ENCODE measurements at regions not wholly inside any gene's neighbourhood (a gene's known extent, or its start where the extent isn't known, plus 50 kb on each side); places are given as distances from the start of the nearest gene placed in this dataset.

DNA sequence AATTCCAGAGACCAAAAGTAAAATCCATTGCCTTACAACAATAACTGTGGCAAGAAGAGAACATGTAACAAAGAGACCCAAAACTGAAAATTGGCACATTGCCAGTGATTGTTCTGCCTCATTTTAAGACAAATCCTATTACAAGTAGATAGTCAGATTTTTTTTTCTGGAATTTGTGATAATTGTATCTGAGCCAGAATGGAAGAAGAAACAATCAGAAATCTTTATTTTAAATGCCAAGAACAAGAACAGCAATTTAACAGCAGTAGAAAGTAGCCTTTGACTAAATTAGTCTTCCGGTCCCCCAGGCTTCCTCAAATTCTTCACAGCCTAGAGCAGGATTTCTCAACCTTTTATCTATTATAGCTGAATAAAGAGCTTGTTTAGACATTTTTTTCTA is 106.7 kb upstream of the PTPN3 start:
- H3K36me3 ChIP-seq: no peaks in the 10 kb centered on the region
- TF ChIP-seq EP300 (IDR thresholded peaks at IDR 0.05) (no peak), POLR2A (IDR thresholded peaks at IDR 0.05) (no peak), POLR2AphosphoS5 (IDR thresholded peaks at IDR 0.05) (no peak)
- TF ChIP-seq, protein P1, sequence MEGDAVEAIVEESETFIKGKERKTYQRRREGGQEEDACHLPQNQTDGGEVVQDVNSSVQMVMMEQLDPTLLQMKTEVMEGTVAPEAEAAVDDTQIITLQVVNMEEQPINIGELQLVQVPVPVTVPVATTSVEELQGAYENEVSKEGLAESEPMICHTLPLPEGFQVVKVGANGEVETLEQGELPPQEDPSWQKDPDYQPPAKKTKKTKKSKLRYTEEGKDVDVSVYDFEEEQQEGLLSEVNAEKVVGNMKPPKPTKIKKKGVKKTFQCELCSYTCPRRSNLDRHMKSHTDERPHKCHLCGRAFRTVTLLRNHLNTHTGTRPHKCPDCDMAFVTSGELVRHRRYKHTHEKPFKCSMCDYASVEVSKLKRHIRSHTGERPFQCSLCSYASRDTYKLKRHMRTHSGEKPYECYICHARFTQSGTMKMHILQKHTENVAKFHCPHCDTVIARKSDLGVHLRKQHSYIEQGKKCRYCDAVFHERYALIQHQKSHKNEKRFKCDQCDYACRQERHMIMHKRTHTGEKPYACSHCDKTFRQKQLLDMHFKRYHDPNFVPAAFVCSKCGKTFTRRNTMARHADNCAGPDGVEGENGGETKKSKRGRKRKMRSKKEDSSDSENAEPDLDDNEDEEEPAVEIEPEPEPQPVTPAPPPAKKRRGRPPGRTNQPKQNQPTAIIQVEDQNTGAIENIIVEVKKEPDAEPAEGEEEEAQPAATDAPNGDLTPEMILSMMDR (IDR thresholded peaks at IDR 0.05): no peak
- no peak overlapping the region for H3K27ac ChIP-seq
- WGBS, 2 donors: 64 to 79% methylated on average over 1 of the region's 1 CpG
- ATAC-seq (ENCODE audit: low FRiP score in 2 of 2) (no peak), DNase-seq (no peak)
- no peaks in the 10 kb centered on the region for H3K27me3 ChIP-seq
- no peaks in the 10 kb centered on the region for H3K4me1 ChIP-seq
- H3K9me3 ChIP-seq: no peaks in the 10 kb centered on the region
- H3K4me3 ChIP-seq: no peak overlapping the region

DNA sequence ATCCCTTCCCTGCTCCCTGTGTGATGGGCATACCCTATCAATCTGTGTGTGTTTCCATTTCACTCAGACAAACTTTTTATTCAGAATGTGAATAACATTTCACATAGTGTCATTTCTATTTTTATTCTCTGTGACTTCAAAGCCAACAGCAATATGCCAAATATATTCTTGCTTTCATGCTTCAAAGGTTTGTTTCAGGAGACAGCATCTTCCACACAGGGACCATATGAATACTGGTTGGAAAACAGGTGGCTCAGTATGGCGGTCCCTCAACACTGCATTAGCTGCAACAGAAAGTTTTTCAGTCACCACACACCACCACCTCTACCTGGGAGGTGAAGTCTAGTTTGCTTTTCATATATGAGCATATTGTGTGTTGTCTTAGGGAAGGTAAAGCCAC is 111.0 kb upstream of the PTPN3 start:
- DNase-seq (no peak), ATAC-seq (ENCODE audit: low FRiP score in 2 of 2) (no peak)
- H3K36me3 ChIP-seq: no peaks in the 10 kb centered on the region
- WGBS, 2 donors: 89 to 96% methylated on average over 1 of the region's 1 CpG
- H3K27ac ChIP-seq: no peak overlapping the region
- no peaks in the 10 kb centered on the region for H3K9me3 ChIP-seq
- no peak overlapping the region for H3K4me3 ChIP-seq
- TF ChIP-seq, protein P1 (IDR thresholded peaks at IDR 0.05): no peak
- TF ChIP-seq POLR2AphosphoS5 (IDR thresholded peaks at IDR 0.05): no peak
- no peak for TF ChIP-seq EP300 (IDR thresholded peaks at IDR 0.05)
- TF ChIP-seq POLR2A (IDR thresholded peaks at IDR 0.05): no peak
- H3K27me3 ChIP-seq: no peaks in the 10 kb centered on the region
- no peaks in the 10 kb centered on the region for H3K4me1 ChIP-seq

DNA sequence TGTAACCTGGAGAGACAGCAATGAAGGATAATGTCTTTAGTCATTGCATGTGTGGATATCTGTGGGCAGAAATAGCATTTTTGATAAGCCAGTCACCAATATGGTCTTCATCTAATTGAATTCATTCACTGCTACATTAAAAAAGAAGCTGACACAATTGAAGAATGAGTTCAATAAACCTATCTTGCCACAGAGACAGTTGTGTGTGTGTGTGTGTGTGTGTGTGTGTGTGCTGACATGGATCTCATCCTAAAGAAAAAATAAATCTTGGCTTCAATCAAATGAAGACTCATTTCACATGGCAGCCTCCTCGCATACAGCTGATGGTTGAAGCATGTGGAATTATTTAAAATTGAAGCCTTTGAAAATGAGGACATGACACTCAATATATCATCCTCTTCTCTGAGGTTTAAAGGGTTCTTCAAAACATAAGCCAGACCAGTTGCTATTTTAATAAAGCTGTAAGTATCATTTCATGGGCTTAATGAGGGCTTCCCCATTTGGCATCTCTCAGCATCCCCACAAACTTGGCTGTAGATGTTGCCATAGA is 118.5 kb upstream of the PTPN3 start:
- TF ChIP-seq, protein P1 (IDR thresholded peaks at IDR 0.05): no peak
- TF ChIP-seq POLR2AphosphoS5 (IDR thresholded peaks at IDR 0.05) (no peak), EP300 (IDR thresholded peaks at IDR 0.05) (no peak), POLR2A (IDR thresholded peaks at IDR 0.05) (no peak)
- no peak for ATAC-seq (ENCODE audit: low FRiP score in 2 of 2)
- H3K27ac ChIP-seq: no peak overlapping the region
- H3K36me3 ChIP-seq: no peaks in the 10 kb centered on the region
- no peaks in the 10 kb centered on the region for H3K27me3 ChIP-seq
- WGBS, 2 donors: 64 to 92% methylated on average over 1 of the region's 1 CpG
- no peaks in the 10 kb centered on the region for H3K4me1 ChIP-seq
- H3K9me3 ChIP-seq: peaks cover 0 to 7% (median 0%) of the 10 kb centered on the region in 4 donors
- H3K4me3 ChIP-seq: no peak overlapping the region
- DNase-seq: no peak

DNA sequence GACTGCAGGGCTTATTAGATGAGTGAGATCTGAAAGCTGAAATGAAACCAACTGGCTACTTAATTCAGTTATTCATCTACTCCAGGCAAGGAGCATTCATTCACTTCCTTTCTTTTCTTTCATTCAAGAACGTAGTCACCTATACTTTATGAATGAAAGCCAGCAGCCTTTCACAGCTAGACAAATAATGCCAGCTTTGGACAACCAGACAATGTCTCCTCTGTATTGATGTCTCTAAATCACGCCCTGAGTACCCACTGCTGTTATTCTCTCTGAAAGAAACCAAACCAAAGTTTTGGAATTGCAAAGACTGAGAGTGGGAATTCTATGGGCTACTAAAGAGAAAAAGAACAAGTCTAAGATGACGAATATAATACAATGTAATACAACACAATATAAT is 121.2 kb upstream of the PTPN3 start:
- Histone ChIP-seq H3K4me3 (no peak overlapping the region), H3K27me3 (no peaks in the 10 kb centered on the region), H3K9me3 (peaks cover 0 to 7% (median 0%) of the 10 kb centered on the region in 4 donors), H3K36me3 (no peaks in the 10 kb centered on the region), H3K4me1 (no peaks in the 10 kb centered on the region), H3K27ac (no peak overlapping the region)
- WGBS, 2 donors: 62 to 90% methylated on average over 3 of the region's 3 CpGs
- TF ChIP-seq, protein P1 (IDR thresholded peaks at IDR 0.05): no peak
- TF ChIP-seq EP300 (IDR thresholded peaks at IDR 0.05) (no peak), POLR2AphosphoS5 (IDR thresholded peaks at IDR 0.05) (no peak)
- DNase-seq: no peak
- ATAC-seq (ENCODE audit: low FRiP score in 2 of 2): no peak

DNA sequence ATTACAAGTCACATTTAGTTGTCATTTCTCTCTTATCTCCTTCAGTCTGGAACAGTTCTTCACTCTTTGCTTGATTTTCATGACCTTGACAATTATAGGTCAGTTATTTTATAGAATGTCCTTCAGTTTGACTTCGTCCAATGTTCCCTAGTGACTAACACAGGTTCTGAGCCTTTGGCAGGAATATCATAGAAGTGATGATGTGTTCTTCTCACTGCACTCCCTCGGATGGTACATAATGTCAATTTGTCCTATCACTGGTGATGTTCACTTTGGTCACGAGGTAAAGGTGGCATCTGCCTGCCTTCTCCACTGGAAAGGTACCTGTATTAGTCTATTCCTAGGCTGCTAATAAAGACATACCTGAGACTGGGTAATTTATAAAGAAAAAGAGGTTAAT is 126.0 kb upstream of the PTPN3 start:
- Histone ChIP-seq H3K27ac (no peak overlapping the region), H3K9me3 (no peaks in the 10 kb centered on the region), H3K36me3 (no peaks in the 10 kb centered on the region), H3K27me3 (no peaks in the 10 kb centered on the region), H3K4me1 (no peaks in the 10 kb centered on the region), H3K4me3 (no peak overlapping the region)
- ATAC-seq (ENCODE audit: low FRiP score in 2 of 2): no peak
- TF ChIP-seq POLR2A (IDR thresholded peaks at IDR 0.05) (no peak), EP300 (IDR thresholded peaks at IDR 0.05) (no peak), POLR2AphosphoS5 (IDR thresholded peaks at IDR 0.05) (no peak)
- TF ChIP-seq, protein P1 (IDR thresholded peaks at IDR 0.05): no peak
- 63 to 89% methylated on average over 3 of the region's 3 CpGs for WGBS, 2 donors
- DNase-seq: no peak
